ENCODE measurements at regions not wholly inside any gene's neighbourhood (a gene's known extent, or its start where the extent isn't known, plus 50 kb on each side); places are given as distances from the start of the nearest gene placed in this dataset.

DNA sequence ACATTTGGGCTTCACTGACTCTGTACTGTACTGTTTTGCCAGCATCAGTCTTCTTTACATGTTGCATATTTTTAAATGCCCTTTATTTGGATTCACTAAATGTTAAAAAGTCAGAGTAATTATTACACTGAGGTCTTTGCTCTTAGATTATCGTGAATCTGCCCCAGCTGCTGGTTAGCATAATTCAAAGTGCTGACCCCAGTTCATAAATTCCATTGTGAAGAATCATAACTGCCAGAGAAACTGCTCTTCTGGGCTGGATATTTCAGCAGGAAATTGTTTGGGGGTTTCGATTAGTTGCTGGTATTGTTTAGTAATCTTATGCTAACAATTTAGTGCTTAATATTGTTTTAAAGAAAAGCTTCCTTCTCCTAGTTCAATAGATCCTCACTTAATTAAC, 682.1 kb upstream of the MAP3K7 start:
- Histone ChIP-seq H3K36me3 (ENCODE audit: control insufficient read depth in 2 of 2, extremely low read depth in 1 of 2, insufficient read depth in 2 of 2, low read length in 2 of 2) (no peaks in the 10 kb centered on the region), H3K4me3 (ENCODE audit: control insufficient read depth in 2 of 3, extremely low read depth in 1 of 3, insufficient read depth in 2 of 3, low read depth in 1 of 3, low read length in 3 of 3) (no peak overlapping the region), H2AFZ (ENCODE audit: control insufficient read depth, low read length) (no peak overlapping the region), H4K20me1 (ENCODE audit: control insufficient read depth, extremely low read depth, insufficient read depth, low read length) (no peaks in the 10 kb centered on the region), H3K4me2 (ENCODE audit: control insufficient read depth, extremely low read depth, insufficient read depth, low read depth, low read length) (no peak overlapping the region), H3K27me3 (ENCODE audit: control insufficient read depth, extremely low read depth, insufficient read depth, low read length) (no peaks in the 10 kb centered on the region), H3K9me3 (ENCODE audit: control insufficient read depth, low read depth, low read length) (no peaks in the 10 kb centered on the region), H3K79me2 (ENCODE audit: control insufficient read depth, insufficient read depth, low read length) (no peaks in the 10 kb centered on the region), H3K4me1 (ENCODE audit: control insufficient read depth, extremely low read depth, insufficient read depth, low read length) (no peaks in the 10 kb centered on the region), H3K9me1 (ENCODE audit: control insufficient read depth, extremely low read depth, insufficient read depth, low read length) (no peaks in the 10 kb centered on the region), H3K9ac (ENCODE audit: control insufficient read depth, extremely low read depth, insufficient read depth, low read length) (no peak overlapping the region), H3K27ac (ENCODE audit: control insufficient read depth, insufficient read depth, low read length) (no peak overlapping the region)
- DNase-seq (ENCODE audit: low read depth, low spot score), result no peak
- no peak for FAIRE-seq
- dilution Hi-C loops (cut with MboI; ENCODE audit: extremely low pct_ligation_motif_present, low sequenced_read_pairs), result no loop called here
- TF ChIP-seq CTCF (optimal IDR thresholded peaks at IDR 0.05 in 1 of 3, IDR thresholded peaks at IDR 0.05 in 1 of 3, conservative IDR thresholded peaks at IDR 0.05 in 1 of 3; ENCODE audit: extremely low read depth in 1 of 3, insufficient read depth in 2 of 3, low read length in 3 of 3), result no peak
- TF ChIP-seq EZH2 (IDR thresholded peaks at IDR 0.05; ENCODE audit: low read length), result no peak

DNA sequence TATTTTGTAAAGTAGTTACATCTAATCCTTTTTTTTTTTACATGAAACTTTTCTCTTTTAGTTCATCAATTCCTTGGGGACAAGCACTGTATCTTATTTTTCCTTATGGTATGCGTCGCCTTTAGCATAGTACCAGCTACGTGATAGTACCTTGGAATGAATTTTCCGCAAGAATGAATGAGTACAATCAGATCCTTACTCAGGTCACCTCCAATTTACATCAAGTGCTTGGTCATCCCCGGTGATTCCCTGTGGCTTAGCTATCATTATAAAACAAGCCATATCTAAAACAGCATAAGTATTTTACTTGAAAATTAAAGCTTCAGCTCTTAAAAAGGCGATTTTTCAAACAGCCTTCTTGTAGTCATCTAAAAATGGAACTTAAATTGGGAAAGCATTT, 680.4 kb upstream of the MAP3K7 start:
- Histone ChIP-seq H4K20me1 (ENCODE audit: control insufficient read depth, extremely low read depth, insufficient read depth, low read length) (no peaks in the 10 kb centered on the region), H2AFZ (ENCODE audit: control insufficient read depth, low read length) (no peak overlapping the region), H3K27me3 (ENCODE audit: control insufficient read depth, extremely low read depth, insufficient read depth, low read length) (no peaks in the 10 kb centered on the region), H3K4me2 (ENCODE audit: control insufficient read depth, extremely low read depth, insufficient read depth, low read depth, low read length) (no peak overlapping the region), H3K4me1 (ENCODE audit: control insufficient read depth, extremely low read depth, insufficient read depth, low read length) (no peaks in the 10 kb centered on the region), H3K79me2 (ENCODE audit: control insufficient read depth, insufficient read depth, low read length) (no peaks in the 10 kb centered on the region), H3K36me3 (ENCODE audit: control insufficient read depth in 2 of 2, extremely low read depth in 1 of 2, insufficient read depth in 2 of 2, low read length in 2 of 2) (no peaks in the 10 kb centered on the region), H3K9me1 (ENCODE audit: control insufficient read depth, extremely low read depth, insufficient read depth, low read length) (no peaks in the 10 kb centered on the region), H3K9ac (ENCODE audit: control insufficient read depth, extremely low read depth, insufficient read depth, low read length) (no peak overlapping the region), H3K9me3 (ENCODE audit: control insufficient read depth, low read depth, low read length) (no peaks in the 10 kb centered on the region), H3K4me3 (ENCODE audit: control insufficient read depth in 2 of 3, extremely low read depth in 1 of 3, insufficient read depth in 2 of 3, low read depth in 1 of 3, low read length in 3 of 3) (no peak overlapping the region), H3K27ac (ENCODE audit: control insufficient read depth, insufficient read depth, low read length) (no peak overlapping the region)
- dilution Hi-C loops (cut with MboI; ENCODE audit: extremely low pct_ligation_motif_present, low sequenced_read_pairs), result no loop called here
- no peak for FAIRE-seq
- TF ChIP-seq EZH2 (IDR thresholded peaks at IDR 0.05; ENCODE audit: low read length) (no peak), CTCF (optimal IDR thresholded peaks at IDR 0.05 in 1 of 3, IDR thresholded peaks at IDR 0.05 in 1 of 3, conservative IDR thresholded peaks at IDR 0.05 in 1 of 3; ENCODE audit: extremely low read depth in 1 of 3, insufficient read depth in 2 of 3, low read length in 3 of 3) (no peak)
- no peak for DNase-seq (ENCODE audit: low read depth, low spot score)

All from keratinocyte (primary cell).